ENCODE measurements at regions not wholly inside any gene's neighbourhood (a gene's known extent, or its start where the extent isn't known, plus 50 kb on each side); places are given as distances from the start of the nearest gene placed in this dataset.

DNA sequence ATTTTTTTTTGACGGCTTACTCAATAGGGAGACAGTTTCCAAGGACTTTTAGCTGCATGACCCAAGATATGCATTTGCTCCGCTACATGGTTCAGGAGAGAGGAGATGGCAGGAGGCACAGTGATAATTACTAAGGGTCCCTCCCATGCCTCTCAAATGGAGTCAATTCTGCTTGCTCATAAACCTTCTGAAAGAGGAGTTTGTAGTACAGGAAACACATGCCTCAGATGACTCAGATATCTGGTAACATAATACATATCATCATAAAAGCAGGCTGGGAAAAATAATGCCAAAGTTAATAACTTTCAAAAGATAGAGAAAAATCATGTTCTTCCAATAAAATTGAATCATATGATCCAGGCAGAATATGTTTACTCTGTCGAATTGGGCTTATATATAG is 97.6 kb upstream of the DEFB112 start:
- Mint-ChIP-seq H3K27ac (no peak overlapping the region), H3K4me1 (no peaks in the 10 kb centered on the region), H3K9me3 (no peaks in the 10 kb centered on the region), H3K4me3 (no peak overlapping the region), H3K27me3 (no peaks in the 10 kb centered on the region), H3K36me3 (ENCODE audit: low read depth) (no peaks in the 10 kb centered on the region)
- CTCF ChIA-PET: no interaction called here
- POLR2A ChIA-PET: no interaction called here
- no peak for DNase-seq

DNA sequence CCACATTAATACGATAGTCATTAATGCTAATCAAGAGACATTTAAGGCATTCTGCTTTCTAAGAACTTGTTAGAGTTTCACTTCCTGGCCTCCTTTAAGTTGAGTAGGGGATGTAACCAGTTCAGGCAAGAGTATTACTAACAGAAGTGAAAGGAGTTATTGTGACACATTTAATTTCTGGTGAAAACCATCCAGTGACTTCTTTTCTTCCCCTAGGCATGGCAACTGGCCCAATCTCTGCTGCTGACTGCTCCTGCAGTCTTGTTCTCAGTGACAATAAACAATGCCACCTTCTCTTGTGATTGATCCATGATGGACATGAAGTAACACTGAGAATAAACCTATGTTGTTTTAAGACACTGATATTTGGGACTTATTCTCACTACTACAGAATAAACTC is 130.9 kb upstream of the DEFB112 start:
- Mint-ChIP-seq H3K4me1 (no peaks in the 10 kb centered on the region), H3K4me3 (no peak overlapping the region), H3K27ac (no peak overlapping the region), H3K36me3 (ENCODE audit: low read depth) (no peaks in the 10 kb centered on the region), H3K9me3 (peaks cover 2% of the 10 kb centered on the region), H3K27me3 (no peaks in the 10 kb centered on the region)
- ChIA-PET CTCF (no interaction called here), POLR2A (no interaction called here)
- no peak for DNase-seq

- H3K4me3 Mint-ChIP-seq: no peak overlapping the region
- POLR2A ChIA-PET: no interaction called here
- no peak for DNase-seq
- no peaks in the 10 kb centered on the region for H3K27me3 Mint-ChIP-seq
- CTCF ChIA-PET: no interaction called here
- H3K4me1 Mint-ChIP-seq: no peaks in the 10 kb centered on the region
- no peaks in the 10 kb centered on the region for H3K9me3 Mint-ChIP-seq
- no peaks in the 10 kb centered on the region for H3K36me3 Mint-ChIP-seq (ENCODE audit: low read depth)
- no peak overlapping the region for H3K27ac Mint-ChIP-seq
Observed at GRCh38 chr6:50185006-50185405, 135.3 kb upstream of the DEFB112 start.

DNA sequence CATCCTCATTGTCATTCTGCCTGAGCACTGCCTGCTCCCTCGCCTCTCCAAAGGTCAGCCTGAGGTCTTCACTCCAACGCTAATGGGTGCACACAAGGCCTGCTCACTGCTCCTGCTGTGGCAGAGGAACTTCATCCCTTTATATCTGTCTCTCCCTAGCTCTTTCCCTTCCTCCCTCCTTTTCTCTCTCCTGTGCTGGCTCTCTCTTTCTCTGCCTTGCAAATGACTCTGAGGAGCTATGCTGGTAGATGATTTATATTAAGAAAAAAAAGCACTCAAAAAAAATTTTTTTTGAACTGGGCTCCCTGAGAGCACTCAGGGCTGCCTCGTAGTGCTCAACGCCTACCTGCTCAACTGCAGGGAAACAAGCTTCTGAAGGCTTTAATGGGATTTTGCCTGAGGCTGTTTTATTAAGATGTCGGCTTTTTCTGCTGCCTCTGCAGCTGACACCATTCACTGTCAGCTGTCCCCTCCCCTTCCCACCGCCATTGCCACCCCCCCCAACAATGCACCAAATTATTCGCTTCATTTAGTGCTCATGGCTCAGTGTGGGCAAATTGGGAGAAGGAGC is 137.7 kb upstream of the DEFB112 start:
- H3K9me3 Mint-ChIP-seq: no peaks in the 10 kb centered on the region
- H3K4me3 Mint-ChIP-seq: no peak overlapping the region
- H3K4me1 Mint-ChIP-seq: no peaks in the 10 kb centered on the region
- ChIA-PET CTCF (no interaction called here), POLR2A (no interaction called here)
- no peaks in the 10 kb centered on the region for H3K27me3 Mint-ChIP-seq
- no peak overlapping the region for H3K27ac Mint-ChIP-seq
- no peaks in the 10 kb centered on the region for H3K36me3 Mint-ChIP-seq (ENCODE audit: low read depth)
- no peak for DNase-seq

DNA sequence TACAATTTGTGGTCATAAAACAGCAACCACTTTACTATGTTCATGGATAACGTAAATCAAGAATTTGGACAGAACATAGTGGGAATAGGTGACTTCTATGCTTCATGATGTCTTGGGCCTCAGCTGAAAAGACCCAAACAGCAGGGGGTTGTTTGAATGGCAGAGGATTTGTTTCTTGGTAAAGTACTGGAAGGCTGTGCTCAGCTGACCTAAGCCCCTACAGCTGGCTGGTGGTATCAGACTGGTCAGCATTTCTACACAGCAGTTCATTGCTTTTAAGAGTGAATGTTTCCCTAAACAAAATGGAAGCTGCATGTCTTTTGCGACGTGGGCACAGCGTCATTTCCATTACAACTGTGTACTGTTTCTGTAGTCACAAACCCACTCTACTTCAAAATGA is 148.5 kb upstream of the DEFB112 start:
- no peaks in the 10 kb centered on the region for H3K27me3 Mint-ChIP-seq
- H3K27ac Mint-ChIP-seq: no peak overlapping the region
- POLR2A ChIA-PET: no interaction called here
- H3K36me3 Mint-ChIP-seq (ENCODE audit: low read depth): no peaks in the 10 kb centered on the region
- no peaks in the 10 kb centered on the region for H3K9me3 Mint-ChIP-seq
- DNase-seq: no peak
- CTCF ChIA-PET: no interaction called here
- H3K4me1 Mint-ChIP-seq: no peaks in the 10 kb centered on the region
- no peak overlapping the region for H3K4me3 Mint-ChIP-seq

GRCh38 chr6:50202766-50203165 is 153.0 kb upstream of the DEFB112 start:
- Mint-ChIP-seq H3K36me3 (ENCODE audit: low read depth) (no peaks in the 10 kb centered on the region), H3K9me3 (no peaks in the 10 kb centered on the region), H3K27me3 (no peaks in the 10 kb centered on the region), H3K27ac (no peak overlapping the region), H3K4me1 (no peaks in the 10 kb centered on the region), H3K4me3 (no peak overlapping the region)
- ChIA-PET POLR2A (no interaction called here), CTCF (no interaction called here)
- DNase-seq: no peak

DNA sequence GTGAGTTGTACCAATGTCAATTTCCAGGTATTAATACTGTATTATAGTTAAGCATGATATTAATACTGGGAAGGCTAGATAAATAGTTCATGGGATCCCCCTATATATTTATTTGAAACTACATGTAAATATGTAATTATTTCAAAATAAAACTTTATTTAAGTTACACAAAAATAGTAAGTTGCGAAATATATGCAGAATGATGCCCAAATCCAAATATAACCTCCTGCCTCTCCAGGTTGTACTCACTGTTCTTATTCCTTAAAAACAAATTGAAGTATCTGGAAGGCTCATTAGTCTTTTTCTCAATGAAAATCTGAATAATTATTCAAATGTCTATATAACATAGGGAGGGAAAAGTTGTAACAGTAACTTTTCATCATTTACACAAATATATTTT is 161.9 kb upstream of the DEFB112 start:
- Mint-ChIP-seq H3K9me3 (no peaks in the 10 kb centered on the region), H3K36me3 (ENCODE audit: low read depth) (no peaks in the 10 kb centered on the region), H3K27ac (no peak overlapping the region), H3K27me3 (no peaks in the 10 kb centered on the region), H3K4me1 (no peaks in the 10 kb centered on the region), H3K4me3 (no peak overlapping the region)
- ChIA-PET POLR2A (no interaction called here), CTCF (no interaction called here)
- no peak for DNase-seq

DNA sequence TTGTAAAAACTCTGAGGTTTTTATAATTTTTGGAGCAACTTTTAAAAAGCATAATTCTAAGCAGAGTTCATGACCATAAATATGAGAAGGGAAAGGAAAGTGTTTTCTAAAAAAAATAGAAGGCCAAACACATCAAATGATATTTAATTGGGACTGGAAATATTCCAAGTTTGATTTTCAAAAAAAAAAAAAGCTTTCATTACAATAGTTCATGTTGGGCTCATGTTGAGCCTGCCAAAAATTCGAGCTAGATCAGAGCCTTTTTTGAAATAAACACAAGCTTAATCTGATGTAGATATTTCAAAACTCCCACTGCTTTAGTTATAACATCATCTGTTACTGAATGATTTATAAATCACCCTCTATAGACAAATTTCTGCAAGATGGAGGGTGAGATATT is 163.4 kb upstream of the DEFB112 start:
- CTCF ChIA-PET: no interaction called here
- no peak for DNase-seq
- H3K4me3 Mint-ChIP-seq: no peak overlapping the region
- H3K4me1 Mint-ChIP-seq: no peaks in the 10 kb centered on the region
- no peaks in the 10 kb centered on the region for H3K9me3 Mint-ChIP-seq
- no peak overlapping the region for H3K27ac Mint-ChIP-seq
- POLR2A ChIA-PET: no interaction called here
- no peaks in the 10 kb centered on the region for H3K36me3 Mint-ChIP-seq (ENCODE audit: low read depth)
- no peaks in the 10 kb centered on the region for H3K27me3 Mint-ChIP-seq

- no peak for DNase-seq
- H3K4me1 Mint-ChIP-seq: no peaks in the 10 kb centered on the region
- H3K27me3 Mint-ChIP-seq: no peaks in the 10 kb centered on the region
- ChIA-PET CTCF (no interaction called here), POLR2A (no interaction called here)
- H3K9me3 Mint-ChIP-seq: no peaks in the 10 kb centered on the region
- no peak overlapping the region for H3K4me3 Mint-ChIP-seq
- no peaks in the 10 kb centered on the region for H3K36me3 Mint-ChIP-seq (ENCODE audit: low read depth)
- H3K27ac Mint-ChIP-seq: no peak overlapping the region
Observed at GRCh38 chr6:50214937-50215336, 165.2 kb upstream of the DEFB112 start.

DNA sequence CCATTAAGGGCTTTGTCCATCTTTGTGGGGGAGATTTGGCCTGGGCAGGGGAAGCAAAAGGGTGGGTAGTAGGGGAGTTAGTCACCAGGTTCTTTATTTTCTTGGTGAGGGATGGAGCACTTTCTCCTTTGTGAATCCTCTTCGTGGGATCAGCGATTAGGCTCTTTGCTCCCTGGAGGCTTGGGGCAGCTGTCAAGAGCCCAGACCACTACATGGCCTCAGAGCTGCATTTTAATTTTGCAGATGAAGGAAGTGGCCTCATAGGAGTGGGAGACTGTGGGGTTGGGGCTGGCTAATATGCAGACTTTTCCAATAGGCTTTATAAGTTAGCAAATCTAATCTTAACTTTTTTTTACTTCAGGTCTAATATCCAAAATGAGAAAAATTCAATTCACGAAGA is 168.1 kb upstream of the DEFB112 start:
- ChIA-PET CTCF (no interaction called here), POLR2A (no interaction called here)
- no peaks in the 10 kb centered on the region for H3K27me3 Mint-ChIP-seq
- no peak overlapping the region for H3K27ac Mint-ChIP-seq
- no peak overlapping the region for H3K4me3 Mint-ChIP-seq
- no peak for DNase-seq
- no peaks in the 10 kb centered on the region for H3K4me1 Mint-ChIP-seq
- H3K36me3 Mint-ChIP-seq (ENCODE audit: low read depth): no peaks in the 10 kb centered on the region
- H3K9me3 Mint-ChIP-seq: no peaks in the 10 kb centered on the region

GRCh38 chr6:50236164-50236563 is 186.4 kb upstream of the DEFB112 start:
- no peaks in the 10 kb centered on the region for H3K9me3 Mint-ChIP-seq
- H3K4me3 Mint-ChIP-seq: no peak overlapping the region
- H3K27me3 Mint-ChIP-seq: no peaks in the 10 kb centered on the region
- ChIA-PET POLR2A (no interaction called here), CTCF (no interaction called here)
- no peaks in the 10 kb centered on the region for H3K36me3 Mint-ChIP-seq (ENCODE audit: low read depth)
- no peak overlapping the region for H3K27ac Mint-ChIP-seq
- H3K4me1 Mint-ChIP-seq: no peaks in the 10 kb centered on the region
- DNase-seq: no peak

DNA sequence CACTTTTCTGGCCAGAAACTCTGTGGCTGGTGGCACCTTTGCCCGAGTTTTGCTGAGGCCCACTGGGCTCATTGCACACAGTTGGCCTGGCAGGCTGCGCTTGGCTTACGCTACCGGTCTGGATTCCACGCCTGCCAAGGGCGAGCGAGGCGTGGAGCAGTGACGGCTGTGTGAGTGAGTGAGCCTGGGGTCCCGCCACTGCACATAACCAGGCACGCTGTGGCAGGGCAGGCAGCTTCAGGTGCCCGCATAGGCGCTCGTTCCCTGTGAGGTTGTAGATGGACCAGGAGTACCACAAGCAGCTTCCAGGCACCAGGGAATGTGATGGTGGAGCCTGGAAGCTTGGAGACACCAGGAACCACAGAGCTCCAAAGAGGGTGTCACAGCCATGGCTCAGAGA is 190.1 kb upstream of the DEFB112 start:
- Mint-ChIP-seq H3K27ac (no peak overlapping the region), H3K36me3 (ENCODE audit: low read depth) (no peaks in the 10 kb centered on the region)

DNA sequence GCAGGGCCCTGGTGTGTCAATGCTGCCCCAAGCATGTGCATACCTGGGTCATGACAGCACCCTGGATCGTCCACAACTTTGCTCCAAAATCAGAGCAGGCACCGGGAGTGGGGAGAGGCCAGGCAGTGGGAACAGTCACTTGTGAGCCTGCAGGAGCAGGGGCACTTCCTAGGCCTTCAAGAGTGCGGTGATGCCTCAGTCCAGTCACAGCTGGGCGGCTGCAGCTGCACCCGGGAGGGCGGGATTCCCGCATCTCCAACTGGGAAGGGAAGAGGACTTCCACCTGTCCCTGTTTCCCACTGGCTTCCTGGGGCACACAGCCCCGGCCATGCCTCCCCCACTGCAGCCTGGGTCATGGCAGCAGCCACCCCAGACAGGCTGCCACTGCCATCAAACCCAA is 191.3 kb upstream of the DEFB112 start:
- no peaks in the 10 kb centered on the region for H3K9me3 Mint-ChIP-seq
- no peak overlapping the region for H3K4me3 Mint-ChIP-seq
- no peak overlapping the region for H3K27ac Mint-ChIP-seq
- H3K4me1 Mint-ChIP-seq: no peaks in the 10 kb centered on the region
- no peaks in the 10 kb centered on the region for H3K36me3 Mint-ChIP-seq (ENCODE audit: low read depth)
- H3K27me3 Mint-ChIP-seq: no peaks in the 10 kb centered on the region
- no peak for DNase-seq
- ChIA-PET POLR2A (no interaction called here), CTCF (no interaction called here)

More for the DNA sequence above, 190.1 kb upstream of the DEFB112 start:
- DNase-seq: no peak
- Mint-ChIP-seq H3K27me3 (no peaks in the 10 kb centered on the region), H3K4me3 (no peak overlapping the region), H3K9me3 (no peaks in the 10 kb centered on the region), H3K4me1 (no peaks in the 10 kb centered on the region)
- ChIA-PET CTCF (no interaction called here), POLR2A (no interaction called here)

GRCh38 chr6:50249493-50249892 is 199.8 kb upstream of the DEFB112 start:
- H3K27ac Mint-ChIP-seq: no peak overlapping the region
- peaks cover 2% of the 10 kb centered on the region for H3K9me3 Mint-ChIP-seq
- H3K4me3 Mint-ChIP-seq: no peak overlapping the region
- H3K27me3 Mint-ChIP-seq: no peaks in the 10 kb centered on the region
- no peaks in the 10 kb centered on the region for H3K4me1 Mint-ChIP-seq
- DNase-seq: no peak
- no peaks in the 10 kb centered on the region for H3K36me3 Mint-ChIP-seq (ENCODE audit: low read depth)
- POLR2A ChIA-PET: no interaction called here
- CTCF ChIA-PET: no interaction called here

- CTCF ChIA-PET: no interaction called here
- H3K4me3 Mint-ChIP-seq: no peak overlapping the region
- POLR2A ChIA-PET: no interaction called here
- DNase-seq: no peak
- H3K27ac Mint-ChIP-seq: no peak overlapping the region
- H3K27me3 Mint-ChIP-seq: no peaks in the 10 kb centered on the region
- H3K4me1 Mint-ChIP-seq: no peaks in the 10 kb centered on the region
- peaks cover 7% of the 10 kb centered on the region for H3K9me3 Mint-ChIP-seq
- H3K36me3 Mint-ChIP-seq (ENCODE audit: low read depth): no peaks in the 10 kb centered on the region
Observed at GRCh38 chr6:50257322-50257721, 207.6 kb upstream of the DEFB112 start.

Measured in activated CD4-positive, alpha-beta T cell treated with anti-CD3 and anti-CD28 coated beads, Interleukin-2, amount 10 ng/mL, durations not matched to agents 7 days and 5 days (primary cell).